Stimulated activated CD8-positive, alpha-beta memory T cell treated with anti-CD3 and anti-CD28 coated beads, Interleukin-12 subunit alpha, Interleukin-12 subunit beta, amount 100 ng/mL, for 24 hours (primary cell): ENCODE measurements at regions not wholly inside any gene's neighbourhood (a gene's known extent, or its start where the extent isn't known, plus 50 kb on each side); places are given as distances from the start of the nearest gene placed in this dataset.

Source experiments
- DNase-seq: peaks from one replicate; pipeline ENCODE4 v3.0.0-alpha.2; 2020; ENCODE audit errors: extremely low read depth

DNA sequence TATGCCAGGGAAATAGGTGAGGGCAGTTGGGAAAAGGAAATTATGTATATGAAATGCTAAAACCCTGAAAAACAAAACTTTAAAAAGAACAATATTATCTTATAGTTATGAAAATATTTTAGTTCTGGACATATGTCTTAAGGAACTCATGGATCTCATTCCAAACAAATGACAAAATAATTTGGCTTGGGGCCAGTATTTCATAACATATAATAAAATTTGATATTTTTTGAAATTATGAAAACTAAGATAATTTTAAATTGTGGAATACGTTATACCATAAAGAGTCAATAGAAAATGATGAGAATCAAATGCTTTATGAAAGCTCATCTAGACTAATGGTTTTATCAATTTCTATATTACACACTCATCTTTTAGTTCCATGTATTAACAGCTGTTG lies 173.8 kb upstream of the DCN start:
- no peak for DNase-seq

DNA sequence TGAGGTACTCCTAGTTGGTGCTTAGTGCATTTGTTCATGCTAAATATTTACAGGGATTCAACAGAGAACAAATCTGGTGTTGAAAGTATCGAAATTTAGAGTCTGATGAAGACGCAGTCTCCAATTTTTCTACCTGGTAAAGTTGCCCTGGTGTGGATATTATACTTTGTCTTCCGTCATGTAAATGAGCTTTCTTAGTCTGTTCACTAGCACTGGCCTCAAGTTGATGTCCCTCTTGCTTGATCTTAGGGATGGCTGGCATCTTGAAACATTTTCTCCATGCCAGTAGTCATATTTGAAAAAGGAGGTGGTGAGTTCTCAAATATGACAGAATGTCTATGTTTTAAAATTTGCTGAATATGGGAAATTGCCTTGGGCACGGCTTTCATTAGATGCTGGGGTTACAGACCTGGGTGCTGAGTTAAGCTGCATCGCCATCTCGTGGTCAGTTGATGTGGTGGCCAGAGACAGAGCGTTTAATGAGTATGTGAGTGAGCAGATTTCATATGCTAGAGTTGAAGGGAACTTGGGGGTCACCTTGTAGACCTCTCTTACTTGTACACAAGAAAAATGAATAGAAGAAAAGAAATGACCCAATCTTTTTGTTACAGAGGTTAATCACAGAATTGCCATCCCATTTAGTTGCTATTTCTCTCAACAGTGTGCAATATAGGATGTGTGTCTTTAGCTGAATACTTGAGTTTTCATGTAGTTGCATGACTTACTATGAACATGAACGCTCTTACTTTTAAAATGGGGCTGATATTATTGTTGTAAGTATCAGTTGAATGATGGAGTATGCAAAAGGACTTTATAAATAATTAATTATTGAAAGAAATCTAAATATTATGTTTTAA lies 172.8 kb upstream of the DCN start:
- DNase-seq = no peak

DNA sequence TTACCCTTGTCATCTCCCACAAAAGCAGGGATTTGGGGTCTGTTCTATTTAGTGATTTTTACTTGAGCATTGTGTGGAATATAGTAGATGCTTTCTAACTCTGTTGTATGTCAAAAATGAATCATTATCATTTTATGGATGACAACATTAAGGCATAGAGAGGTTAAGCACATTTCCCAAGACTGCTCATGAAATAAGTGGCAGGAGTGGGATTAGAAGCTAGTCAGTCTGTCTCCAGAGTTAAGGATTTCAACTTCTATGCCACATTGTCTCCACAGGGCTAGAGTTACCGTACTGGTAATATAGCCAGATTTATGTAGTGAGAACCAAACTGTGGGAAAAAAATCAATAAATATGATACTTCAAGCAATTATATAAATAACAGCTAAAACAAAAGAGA lies 170.6 kb upstream of the DCN start:
- no peak for DNase-seq

DNA sequence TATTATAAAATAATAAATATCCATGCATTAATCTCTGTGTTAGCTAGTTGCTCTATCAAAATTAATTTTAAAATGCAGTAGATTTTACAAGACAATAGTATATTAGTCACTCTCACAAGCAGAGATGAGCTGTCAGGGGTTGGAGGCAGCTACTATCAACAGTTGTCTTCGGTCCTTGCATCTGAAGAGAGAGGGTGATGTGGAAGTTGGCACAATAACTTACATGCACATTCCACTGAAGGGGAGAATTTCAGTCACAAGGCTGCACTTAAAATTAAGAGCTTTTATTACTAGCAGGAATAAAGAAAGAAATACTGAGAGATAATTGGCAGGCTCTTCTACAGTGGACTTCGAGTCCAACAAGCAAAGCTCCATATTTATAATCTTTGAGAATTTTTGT lies 166.9 kb upstream of the DCN start:
- DNase-seq = no peak

DNA sequence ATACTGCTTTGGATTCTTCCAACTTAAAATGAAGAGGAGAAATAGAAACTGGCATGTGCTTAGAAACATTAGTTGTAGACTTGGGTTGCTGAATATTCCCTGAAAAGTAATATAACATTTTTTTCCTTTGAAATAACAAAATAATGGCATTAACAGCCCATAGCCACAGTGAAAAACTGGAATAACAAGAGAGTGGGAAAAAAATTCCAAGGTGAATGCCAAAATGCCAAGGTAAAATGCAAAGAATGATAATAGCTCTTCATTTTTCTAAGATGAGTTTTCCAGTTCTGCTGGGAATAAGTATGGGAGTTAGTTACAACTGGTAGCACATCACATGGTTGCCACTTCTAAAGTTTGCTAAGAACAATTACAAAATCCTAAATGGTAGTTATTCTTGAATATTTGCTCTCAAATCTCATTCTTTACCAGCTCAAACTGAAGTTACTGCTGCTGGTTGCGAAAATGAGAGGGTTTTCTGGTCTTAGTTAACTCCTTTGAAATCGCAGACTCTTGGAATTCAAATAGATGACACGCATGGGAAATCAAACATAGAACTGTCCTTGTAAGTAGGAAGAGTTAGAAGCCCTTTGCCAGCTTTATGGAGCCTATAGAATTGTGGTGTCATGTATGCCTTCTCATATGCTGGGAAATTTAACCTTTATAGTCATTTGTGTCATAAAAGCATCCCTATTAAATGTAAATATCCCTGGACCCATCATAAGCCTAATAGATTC lies 165.0 kb upstream of the DCN start:
- DNase-seq = no peak

DNA sequence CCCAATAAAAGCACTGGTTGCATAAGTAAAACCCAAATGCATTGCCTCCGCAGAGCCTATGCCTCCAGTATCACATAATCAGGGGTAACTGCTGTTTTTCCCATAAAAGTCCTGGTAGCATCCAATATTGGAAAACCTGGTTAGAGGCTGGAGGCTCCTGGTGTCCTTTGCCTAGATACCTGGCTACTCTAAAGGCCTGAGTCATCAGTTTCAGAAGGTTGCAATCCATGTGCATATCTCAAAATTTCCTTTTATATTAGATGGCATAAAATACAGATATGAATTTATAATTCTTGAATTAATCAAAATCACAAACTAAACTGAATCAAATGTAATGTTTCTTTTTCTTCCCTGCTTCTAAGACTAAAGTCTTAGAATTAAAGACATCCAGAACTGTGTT lies 164.2 kb upstream of the DCN start:
- DNase-seq = no peak

DNA sequence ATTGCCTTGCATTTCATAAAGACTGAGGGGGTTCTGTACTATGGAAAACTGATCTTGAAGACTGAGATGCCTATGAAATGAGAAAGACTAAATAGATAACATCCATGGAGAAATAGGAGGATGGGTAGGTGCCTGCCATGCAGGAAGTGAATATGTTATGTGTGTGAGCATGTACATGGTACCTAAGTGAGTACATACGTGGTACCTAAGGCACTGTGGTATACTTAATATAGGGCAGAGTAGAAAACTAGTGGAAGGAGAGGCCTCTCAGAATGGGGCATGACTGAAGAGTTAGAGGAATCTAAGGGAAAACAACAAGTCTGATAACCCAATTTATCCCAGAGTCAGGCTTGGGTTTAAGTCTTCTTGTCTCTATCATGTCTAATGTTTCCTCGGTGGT lies 161.8 kb upstream of the DCN start:
- no peak for DNase-seq

DNA sequence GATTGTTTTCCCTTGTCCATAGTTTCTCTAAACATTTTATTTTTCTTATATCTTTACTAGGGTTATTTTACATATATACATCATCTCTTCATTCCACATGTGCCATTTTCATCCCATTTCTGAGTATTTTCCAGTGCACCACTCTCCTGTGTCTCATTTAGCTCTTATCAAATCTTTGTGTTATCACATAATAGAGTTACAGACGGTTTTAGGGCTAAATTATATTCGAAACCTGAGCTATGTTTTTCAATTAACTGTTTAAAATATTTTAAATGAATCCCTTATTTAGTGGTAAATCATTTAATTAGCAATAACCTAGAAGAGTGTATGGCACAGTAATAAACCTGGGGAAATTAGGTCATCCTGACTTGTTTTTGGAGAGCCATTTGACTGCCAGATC lies 160.4 kb upstream of the DCN start:
- no peak for DNase-seq

DNA sequence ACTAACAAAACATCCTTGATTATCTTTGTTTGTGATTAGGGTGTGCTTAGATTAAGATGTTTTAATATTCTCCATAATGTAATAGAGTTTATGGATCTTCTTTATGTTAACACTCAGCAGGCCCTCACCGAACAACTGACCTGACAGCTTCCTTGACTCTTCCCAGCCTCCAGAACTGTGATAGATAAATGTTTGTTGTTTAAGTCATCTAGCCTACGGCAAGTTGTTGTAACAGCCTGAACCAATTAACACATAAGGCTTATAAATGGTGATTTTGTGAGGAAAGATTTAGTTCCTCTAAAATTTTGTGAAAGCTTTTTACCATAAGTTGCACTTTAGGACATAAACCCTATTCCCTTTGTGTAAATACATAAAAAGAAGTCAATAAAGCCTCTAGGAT lies 156.5 kb upstream of the DCN start:
- no peak for DNase-seq

DNA sequence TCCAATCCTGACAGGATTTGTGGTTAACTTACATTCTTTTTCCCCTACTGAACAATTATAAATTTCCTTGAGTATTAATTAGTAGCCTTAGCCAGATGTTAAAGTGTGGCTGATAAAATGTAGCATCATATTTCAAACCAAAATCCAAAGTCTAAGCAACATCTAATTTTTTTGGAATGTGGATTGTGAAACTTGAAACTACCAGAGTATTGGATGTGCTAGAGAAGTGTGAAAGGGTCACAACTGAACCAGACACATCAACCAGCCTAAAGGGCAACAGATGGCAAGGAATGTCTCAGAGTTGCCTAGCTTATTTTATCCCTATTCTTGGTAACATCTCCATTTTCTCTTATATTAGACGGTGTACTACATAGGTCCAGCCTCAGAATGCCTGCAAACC lies 153.1 kb upstream of the DCN start:
- DNase-seq = no peak

DNA sequence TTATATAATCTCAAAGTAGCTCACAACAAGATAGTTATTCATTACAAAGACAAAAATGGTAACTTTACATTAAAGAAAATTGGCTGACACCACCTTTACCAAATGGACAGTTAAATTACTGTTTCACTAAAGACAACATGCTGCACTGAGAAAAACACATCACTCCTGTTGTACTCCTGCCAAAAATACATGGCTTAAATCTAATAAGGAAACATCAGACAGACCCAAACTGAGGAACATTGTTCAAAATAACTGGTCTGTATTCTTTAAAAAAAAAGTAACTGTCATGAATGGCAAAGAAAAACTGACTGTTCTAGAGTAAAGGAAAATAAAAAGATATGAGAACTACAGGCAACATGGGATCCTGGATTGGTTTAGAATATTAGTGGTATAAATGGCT lies 151.3 kb upstream of the DCN start:
- DNase-seq = no peak

DNA sequence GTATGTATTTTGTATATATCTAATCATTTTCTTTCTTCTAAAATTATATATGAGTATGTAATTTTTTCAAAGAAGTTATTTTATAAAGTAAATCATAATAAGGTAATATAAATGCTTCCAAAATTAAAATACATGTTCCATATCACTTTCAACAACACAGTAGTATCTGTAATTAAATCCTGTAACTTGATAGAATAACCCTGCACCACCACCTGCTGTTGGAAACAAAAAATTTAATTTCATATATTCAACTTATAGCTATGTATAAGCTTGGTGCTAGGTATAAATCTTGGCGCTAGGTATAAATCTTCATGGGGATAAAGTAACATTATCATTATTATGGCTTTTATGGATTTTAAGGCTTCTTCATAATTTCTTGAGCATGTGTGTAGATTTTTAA lies 149.7 kb upstream of the DCN start:
- no peak for DNase-seq

DNA sequence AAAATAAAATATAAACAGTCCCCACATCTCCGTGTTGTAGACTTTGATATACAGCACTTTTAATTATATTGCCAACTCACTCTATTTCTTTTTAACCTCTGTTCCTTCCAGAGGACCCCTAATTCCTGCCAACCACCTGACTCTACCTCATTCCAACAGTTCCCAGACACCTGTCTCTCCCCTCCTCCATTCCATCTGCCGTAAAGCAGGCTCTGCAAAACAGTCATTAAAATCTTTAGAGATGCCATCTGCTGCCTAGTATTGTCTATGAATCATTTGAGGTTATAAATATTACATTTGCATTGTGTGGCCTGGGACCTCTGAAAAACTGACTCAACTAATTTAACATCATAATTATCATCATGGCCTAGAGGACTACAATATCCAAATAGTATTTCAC lies 148.8 kb upstream of the DCN start:
- DNase-seq = no peak

DNA sequence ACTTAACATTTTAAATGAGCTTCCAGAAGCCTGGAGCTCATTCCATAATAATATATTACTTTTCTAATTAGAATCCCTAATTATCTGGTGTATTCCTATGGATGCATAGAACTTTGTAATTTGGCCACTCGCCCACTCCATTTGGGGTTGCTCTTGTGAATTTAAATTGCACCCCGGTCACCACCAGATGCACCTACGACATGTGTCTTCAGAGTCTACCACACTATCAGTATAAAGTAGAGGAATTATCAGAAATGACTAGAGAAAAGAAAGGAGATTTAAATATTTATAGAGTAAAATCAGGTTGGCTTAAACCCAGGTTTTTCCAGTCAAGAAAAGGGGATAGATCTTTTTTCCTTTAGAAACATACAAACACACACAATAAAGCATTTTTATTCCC lies 145.8 kb upstream of the DCN start:
- no peak for DNase-seq

DNA sequence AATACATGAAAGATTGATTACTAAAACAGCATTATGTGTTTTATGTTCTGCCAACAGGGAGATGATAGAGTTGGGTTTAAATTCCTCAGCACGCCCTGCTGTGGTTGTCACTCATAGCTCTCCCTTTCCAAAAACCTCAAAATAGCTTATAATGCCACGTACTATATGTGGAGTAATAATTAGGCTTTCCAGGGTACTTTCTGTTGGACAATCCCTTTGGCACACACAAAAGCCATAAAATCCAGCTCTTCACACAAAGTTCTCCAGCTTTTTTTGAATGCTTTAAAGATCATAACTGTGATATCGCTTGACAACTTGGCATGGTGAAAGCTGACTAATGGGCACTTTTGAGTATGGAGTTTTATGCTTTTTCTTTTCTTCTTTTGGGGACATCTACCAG lies 145.3 kb upstream of the DCN start:
- DNase-seq = no peak

DNA sequence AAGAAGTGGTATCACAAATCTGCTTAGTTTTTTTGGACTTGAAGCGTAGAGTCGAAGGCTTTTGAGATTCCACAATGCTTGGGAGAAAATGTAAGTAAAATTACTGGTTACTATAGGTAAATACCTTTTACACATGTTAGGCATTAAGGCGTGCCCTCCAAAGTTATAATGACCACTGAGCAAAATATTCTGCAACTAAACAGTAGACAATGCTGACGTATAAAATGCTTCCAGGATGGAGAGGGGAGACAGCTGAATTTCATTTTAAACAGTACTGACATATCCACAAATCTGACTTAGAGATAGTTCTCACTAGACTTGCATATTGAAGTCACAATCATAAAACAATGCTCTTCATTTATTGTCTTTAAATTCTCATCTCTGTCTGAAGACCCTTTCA lies 144.5 kb upstream of the DCN start:
- no peak for DNase-seq

DNA sequence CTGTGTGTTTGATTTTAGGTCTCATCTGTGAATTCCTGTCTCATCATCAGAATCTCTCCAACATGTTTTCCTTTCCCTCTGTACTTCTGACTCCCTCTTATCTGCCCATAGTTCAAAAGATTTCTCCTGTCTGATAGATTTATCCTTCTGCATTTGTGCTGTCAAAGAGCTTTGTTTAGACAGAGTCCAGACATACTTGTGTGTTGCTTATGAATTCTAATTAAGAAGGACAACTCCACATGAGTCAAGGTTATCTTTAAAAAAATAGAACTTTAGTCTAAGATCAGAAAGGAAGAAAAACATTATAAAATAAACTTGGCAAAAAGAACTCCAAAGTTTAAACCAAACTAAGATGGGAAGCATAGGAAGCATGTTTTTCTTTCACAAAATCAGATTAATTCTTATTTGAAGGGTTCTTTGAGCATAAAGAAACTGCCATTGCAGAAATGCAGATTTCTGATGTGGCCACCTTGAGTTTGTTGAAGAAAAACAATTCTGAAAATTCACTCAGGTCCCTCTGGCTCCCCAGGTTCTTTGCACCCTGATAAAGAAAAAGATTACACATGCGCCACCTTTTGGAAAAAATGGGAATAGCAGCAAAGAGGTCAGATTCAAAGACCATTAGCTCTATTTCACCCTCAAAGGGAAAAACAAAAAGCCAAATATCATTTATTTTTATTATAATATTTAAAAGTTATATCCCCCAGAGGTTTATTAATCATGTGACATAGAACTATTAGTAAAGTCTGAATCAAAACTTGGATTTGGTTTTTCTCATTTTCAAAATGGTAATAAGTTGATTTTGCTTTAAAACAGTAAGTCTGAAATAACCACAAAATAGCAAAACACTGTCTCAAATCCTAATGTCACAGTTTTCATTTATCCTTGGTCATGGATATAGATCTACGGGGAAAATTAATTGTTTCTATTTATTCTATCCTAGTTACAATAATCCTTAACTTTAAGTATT lies 143.7 kb upstream of the DCN start:
- DNase-seq = no peak

DNA sequence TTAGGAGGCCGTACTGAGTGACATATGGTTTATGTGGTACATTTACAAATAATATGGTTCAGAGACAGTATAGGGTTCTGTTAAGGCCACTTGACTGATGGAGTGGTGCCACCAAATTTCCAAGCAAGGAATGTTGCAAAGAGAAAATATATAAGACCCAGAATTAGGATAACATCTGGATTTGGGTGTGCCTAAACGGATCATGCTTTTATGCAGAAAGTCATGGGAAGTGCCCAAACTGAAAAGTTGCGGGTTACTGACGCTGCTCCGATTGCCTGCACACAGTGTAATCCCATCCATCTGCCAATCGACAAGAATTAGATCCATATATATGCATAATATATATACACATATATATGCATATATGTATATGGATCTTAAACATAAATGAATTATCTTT lies 138.4 kb upstream of the DCN start:
- DNase-seq = no peak

DNA sequence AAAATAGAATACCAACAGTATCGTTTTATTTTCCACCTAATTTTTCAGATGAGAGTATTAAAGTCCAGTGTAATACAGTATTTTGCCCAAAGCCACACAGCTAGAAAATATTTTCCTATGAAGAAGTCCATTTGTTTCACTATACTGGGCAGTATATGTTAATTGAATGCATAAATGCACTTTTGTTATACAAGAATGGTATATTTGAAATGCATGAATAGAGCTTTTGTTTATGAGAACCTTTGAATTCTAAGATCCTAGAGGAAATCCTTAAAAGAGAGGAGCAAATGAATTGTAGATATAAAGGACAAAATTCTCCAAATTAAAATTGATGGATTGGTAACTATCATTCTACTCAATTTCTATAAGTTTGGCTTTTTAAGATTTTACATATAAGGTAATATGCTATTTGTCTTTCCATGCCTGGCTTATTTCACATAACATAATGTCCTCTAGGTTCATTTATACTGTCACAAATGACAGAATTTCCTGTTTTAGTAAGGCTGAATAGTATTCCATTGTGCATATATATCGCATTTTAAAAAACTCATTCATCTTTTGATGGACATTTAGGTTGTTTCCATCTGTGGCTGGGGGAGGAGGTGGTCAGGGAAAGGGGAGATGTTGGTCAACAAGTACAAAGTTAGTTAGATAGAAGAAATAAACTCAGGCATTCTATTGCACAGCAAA lies 136.6 kb upstream of the DCN start:
- no peak for DNase-seq

DNA sequence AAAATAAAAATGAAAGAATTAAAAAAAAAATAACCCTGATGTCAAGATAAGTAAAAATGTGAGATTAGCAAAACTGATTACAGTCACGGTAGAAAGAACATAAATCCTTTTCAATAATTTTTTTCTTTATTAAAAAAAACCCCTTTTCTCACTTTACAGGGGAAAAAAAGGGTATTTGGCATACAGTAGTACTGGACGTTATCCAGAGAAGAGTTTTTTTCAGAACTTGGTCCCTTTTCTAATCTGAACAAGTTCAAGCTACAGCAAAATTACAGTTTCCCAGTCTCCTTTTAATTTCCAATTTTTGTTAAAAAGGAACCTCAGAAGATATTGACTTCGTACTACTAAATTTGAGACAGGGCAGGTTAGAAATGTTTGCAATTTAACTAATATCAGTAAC lies 134.7 kb upstream of the DCN start:
- no peak for DNase-seq

DNA sequence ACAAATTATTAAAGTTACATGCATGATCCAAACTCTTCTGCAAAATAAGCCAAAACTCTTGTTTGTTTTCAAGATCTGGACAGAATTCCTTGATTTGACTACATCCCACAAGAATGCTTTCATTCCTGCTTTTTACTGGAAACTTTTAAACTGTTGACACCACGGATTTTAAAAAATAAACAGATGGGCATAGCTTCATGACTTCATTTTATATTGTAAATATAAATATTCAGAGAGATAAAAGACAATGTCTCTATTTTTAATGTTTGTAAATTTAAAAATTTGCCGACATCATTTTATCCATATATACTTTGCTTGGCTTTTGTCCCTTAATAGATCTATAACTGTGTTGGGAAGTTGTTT lies 134.3 kb upstream of the DCN start:
- DNase-seq = no peak
